ENCODE measurements at regions not wholly inside any gene's neighbourhood (a gene's known extent, or its start where the extent isn't known, plus 50 kb on each side); places are given as distances from the start of the nearest gene placed in this dataset.

GRCh38 chr14:51145246-51145645 lies 50.3 kb upstream of the TRIM9 start:
- Mint-ChIP-seq H3K9me3 (peaks cover 7% of the 10 kb centered on the region), H3K4me1 (peaks cover 11% of the 10 kb centered on the region), H3K36me3 (ENCODE audit: low read depth) (peaks cover 4% of the 10 kb centered on the region), H3K27me3 (ENCODE audit: low read depth) (no peaks in the 10 kb centered on the region), H3K27ac (ENCODE audit: unreplicated experiment) (no peak overlapping the region), H3K4me3 (no peak overlapping the region)
- TF ChIP-seq, protein P1, sequence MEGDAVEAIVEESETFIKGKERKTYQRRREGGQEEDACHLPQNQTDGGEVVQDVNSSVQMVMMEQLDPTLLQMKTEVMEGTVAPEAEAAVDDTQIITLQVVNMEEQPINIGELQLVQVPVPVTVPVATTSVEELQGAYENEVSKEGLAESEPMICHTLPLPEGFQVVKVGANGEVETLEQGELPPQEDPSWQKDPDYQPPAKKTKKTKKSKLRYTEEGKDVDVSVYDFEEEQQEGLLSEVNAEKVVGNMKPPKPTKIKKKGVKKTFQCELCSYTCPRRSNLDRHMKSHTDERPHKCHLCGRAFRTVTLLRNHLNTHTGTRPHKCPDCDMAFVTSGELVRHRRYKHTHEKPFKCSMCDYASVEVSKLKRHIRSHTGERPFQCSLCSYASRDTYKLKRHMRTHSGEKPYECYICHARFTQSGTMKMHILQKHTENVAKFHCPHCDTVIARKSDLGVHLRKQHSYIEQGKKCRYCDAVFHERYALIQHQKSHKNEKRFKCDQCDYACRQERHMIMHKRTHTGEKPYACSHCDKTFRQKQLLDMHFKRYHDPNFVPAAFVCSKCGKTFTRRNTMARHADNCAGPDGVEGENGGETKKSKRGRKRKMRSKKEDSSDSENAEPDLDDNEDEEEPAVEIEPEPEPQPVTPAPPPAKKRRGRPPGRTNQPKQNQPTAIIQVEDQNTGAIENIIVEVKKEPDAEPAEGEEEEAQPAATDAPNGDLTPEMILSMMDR (conservative IDR thresholded peaks at IDR 0.05): no peak
- no peak for DNase-seq (ENCODE audit: low read depth, low spot score)

- TF ChIP-seq, protein P1 (conservative IDR thresholded peaks at IDR 0.05): no peak
- H3K4me3 Mint-ChIP-seq: no peak overlapping the region
These were observed 52.3 kb upstream of the TRIM9 start for GRCh38 chr14:51147183-51147582.

GRCh38 chr14:51155326-51155725 lies 60.4 kb upstream of the TRIM9 start:
- DNase-seq (ENCODE audit: low read depth, low spot score): no peak
- no peak overlapping the region for H3K27ac Mint-ChIP-seq (ENCODE audit: unreplicated experiment)
- no peaks in the 10 kb centered on the region for H3K27me3 Mint-ChIP-seq (ENCODE audit: low read depth)
- no peaks in the 10 kb centered on the region for H3K4me1 Mint-ChIP-seq
- H3K9me3 Mint-ChIP-seq: no peaks in the 10 kb centered on the region
- H3K4me3 Mint-ChIP-seq: no peak overlapping the region
- TF ChIP-seq, protein P1 (conservative IDR thresholded peaks at IDR 0.05): no peak
- H3K36me3 Mint-ChIP-seq (ENCODE audit: low read depth): no peaks in the 10 kb centered on the region

More at GRCh38 chr14:51147183-51147582, 52.3 kb upstream of the TRIM9 start:
- no peaks in the 10 kb centered on the region for H3K27me3 Mint-ChIP-seq (ENCODE audit: low read depth)
- no peak for DNase-seq (ENCODE audit: low read depth, low spot score)
- H3K9me3 Mint-ChIP-seq: peaks cover 4% of the 10 kb centered on the region
- H3K27ac Mint-ChIP-seq (ENCODE audit: unreplicated experiment): no peak overlapping the region
- peaks cover 8% of the 10 kb centered on the region for H3K4me1 Mint-ChIP-seq
- peaks cover 2% of the 10 kb centered on the region for H3K36me3 Mint-ChIP-seq (ENCODE audit: low read depth)

GRCh38 chr14:51157012-51157411 lies 62.1 kb upstream of the TRIM9 start:
- TF ChIP-seq, protein P1 (conservative IDR thresholded peaks at IDR 0.05): peak; percentile 52
- Mint-ChIP-seq H3K4me3 (no peak overlapping the region), H3K36me3 (ENCODE audit: low read depth) (no peaks in the 10 kb centered on the region), H3K4me1 (no peaks in the 10 kb centered on the region), H3K27me3 (ENCODE audit: low read depth) (no peaks in the 10 kb centered on the region), H3K27ac (ENCODE audit: unreplicated experiment) (no peak overlapping the region), H3K9me3 (no peaks in the 10 kb centered on the region)
- DNase-seq (ENCODE audit: low read depth, low spot score): no peak

DNA sequence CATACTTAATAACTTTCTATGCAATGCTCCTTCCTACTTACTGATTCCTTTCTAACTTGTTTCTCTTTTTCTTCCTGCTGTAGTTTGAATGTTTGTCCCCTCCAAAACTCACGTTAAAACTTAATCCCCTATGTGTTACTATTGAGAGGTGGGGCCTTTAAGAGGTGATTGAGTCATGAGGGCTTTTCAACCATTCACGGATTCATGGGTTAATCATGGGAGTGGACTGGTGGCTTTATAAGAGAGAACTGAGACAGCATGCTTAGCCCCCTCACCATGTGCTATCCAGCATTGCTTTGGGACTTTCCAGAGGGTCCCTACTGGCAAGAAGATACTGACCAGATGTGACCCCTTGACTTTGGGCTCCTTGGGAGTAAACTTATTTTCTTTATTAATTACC lies 66.0 kb upstream of the TRIM9 start:
- TF ChIP-seq, protein P1 (conservative IDR thresholded peaks at IDR 0.05): no peak
- H3K9me3 Mint-ChIP-seq: no peaks in the 10 kb centered on the region

DNA sequence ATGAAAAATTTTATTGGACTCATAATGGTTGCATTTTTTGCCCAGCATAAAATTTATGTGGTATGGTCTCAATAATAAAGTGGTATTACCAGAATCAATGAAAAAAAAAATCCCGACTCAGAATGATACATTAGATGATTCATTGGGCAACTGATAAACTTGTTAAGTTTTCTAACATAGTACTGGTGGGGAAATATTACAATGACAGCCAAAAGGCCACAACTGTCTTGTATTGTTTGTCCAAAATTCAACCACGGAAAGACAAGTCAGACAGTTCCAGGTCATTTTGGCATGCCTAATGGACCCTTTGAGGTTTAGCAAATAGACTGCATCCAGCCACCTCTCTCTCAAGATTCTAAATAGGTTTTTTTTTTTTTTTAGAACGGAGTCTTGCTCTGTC lies 70.5 kb upstream of the TRIM9 start:
- Mint-ChIP-seq H3K4me3 (no peak overlapping the region), H3K27me3 (ENCODE audit: low read depth) (no peaks in the 10 kb centered on the region), H3K36me3 (ENCODE audit: low read depth) (no peaks in the 10 kb centered on the region), H3K27ac (ENCODE audit: unreplicated experiment) (no peak overlapping the region), H3K4me1 (no peaks in the 10 kb centered on the region), H3K9me3 (no peaks in the 10 kb centered on the region)
- DNase-seq (ENCODE audit: low read depth, low spot score): no peak
- TF ChIP-seq, protein P1 (conservative IDR thresholded peaks at IDR 0.05): no peak

More for the DNA sequence above, 66.0 kb upstream of the TRIM9 start:
- Mint-ChIP-seq H3K27ac (ENCODE audit: unreplicated experiment) (no peak overlapping the region), H3K4me3 (no peak overlapping the region), H3K4me1 (no peaks in the 10 kb centered on the region), H3K36me3 (ENCODE audit: low read depth) (no peaks in the 10 kb centered on the region), H3K27me3 (ENCODE audit: low read depth) (no peaks in the 10 kb centered on the region)
- no peak for DNase-seq (ENCODE audit: low read depth, low spot score)
